ENCODE measurements at regions not wholly inside any gene's neighbourhood (a gene's known extent, or its start where the extent isn't known, plus 50 kb on each side); places are given as distances from the start of the nearest gene placed in this dataset.

GRCh38 chr12:114284041-114284440 lies 121.9 kb downstream of the TBX5 start:
- H3K27me3 ChIP-seq (ENCODE audit: insufficient read depth, low read length): peaks cover 55% of the 10 kb centered on the region
- TF ChIP-seq, protein P1, sequence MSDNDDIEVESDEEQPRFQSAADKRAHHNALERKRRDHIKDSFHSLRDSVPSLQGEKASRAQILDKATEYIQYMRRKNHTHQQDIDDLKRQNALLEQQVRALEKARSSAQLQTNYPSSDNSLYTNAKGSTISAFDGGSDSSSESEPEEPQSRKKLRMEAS (IDR thresholded peaks at IDR 0.05): no peak
- TF ChIP-seq TCF7L2 (IDR thresholded peaks at IDR 0.05; ENCODE audit: borderline replicate concordance, extremely low read depth, insufficient read depth, insufficient read length) (no peak), POLR2A (IDR thresholded peaks at IDR 0.05; ENCODE audit: borderline replicate concordance, extremely low read depth, insufficient read depth, insufficient read length) (no peak), CTCF (IDR thresholded peaks at IDR 0.05 in 2 of 3, conservative IDR thresholded peaks at IDR 0.05 in 1 of 3; ENCODE audit: borderline replicate concordance in 1 of 3, insufficient read depth in 1 of 3, low read depth in 2 of 3, low read length in 2 of 3) (no peak)
- H3K79me2 ChIP-seq (ENCODE audit: insufficient read depth, low read length): no peaks in the 10 kb centered on the region
- BruUV-seq (replicated peaks): no TSS peak
- no peak for DNase-seq (ENCODE audit: low read depth, low spot score)
- intact Hi-C loops (cut with micrococcal nuclease): no loop called here
- H3K4me3 ChIP-seq (replicated peaks in 1 of 2; ENCODE audit: low read depth in 1 of 2, low read length in 2 of 2): no peak overlapping the region
- ATAC-seq: no peak
- no peaks in the 10 kb centered on the region for H3K4me1 ChIP-seq (ENCODE audit: control insufficient read depth in 1 of 2, insufficient read depth in 2 of 2, low read length in 2 of 2)
- ChIA-PET POLR2A (no interaction called here), CTCF (no interaction called here), RAD21 (ENCODE audit: low non-redundant PET in 1 of 2, low total read pairs in 2 of 2, uncharacterized antibody in 2 of 2, unreplicated experiment in 2 of 2) (no interaction called here)
- no peak overlapping the region for H3K4me2 ChIP-seq (ENCODE audit: low read length)
- no peaks in the 10 kb centered on the region for H3K36me3 ChIP-seq (ENCODE audit: control insufficient read depth in 1 of 2, insufficient read depth in 2 of 2, low read length in 2 of 2)
- H3K9me3 ChIP-seq (ENCODE audit: control insufficient read depth in 1 of 2, insufficient read depth in 1 of 2, low read depth in 1 of 2, low read length in 2 of 2): no peaks in the 10 kb centered on the region
- H2AFZ ChIP-seq (ENCODE audit: low read depth, low read length, poor library complexity, severe bottlenecking): no peak overlapping the region
- H3K9me2 ChIP-seq (ENCODE audit: insufficient read depth): no peaks in the 10 kb centered on the region
- no peak overlapping the region for H3K9ac ChIP-seq (ENCODE audit: low read length)
- H3K27ac ChIP-seq (ENCODE audit: low read depth, low read length): no peak overlapping the region
- H4K20me1 ChIP-seq (ENCODE audit: insufficient read depth): no peaks in the 10 kb centered on the region

- intact Hi-C loops (cut with micrococcal nuclease): no loop called here
- Histone ChIP-seq H3K4me3 (replicated peaks in 1 of 2; ENCODE audit: low read depth in 1 of 2, low read length in 2 of 2) (no peak overlapping the region), H3K4me1 (ENCODE audit: control insufficient read depth in 1 of 2, insufficient read depth in 2 of 2, low read length in 2 of 2) (no peaks in the 10 kb centered on the region), H3K4me2 (ENCODE audit: low read length) (no peak overlapping the region), H3K27ac (ENCODE audit: low read depth, low read length) (no peak overlapping the region), H4K20me1 (ENCODE audit: insufficient read depth) (no peaks in the 10 kb centered on the region), H2AFZ (ENCODE audit: low read depth, low read length, poor library complexity, severe bottlenecking) (no peak overlapping the region), H3K79me2 (ENCODE audit: insufficient read depth, low read length) (no peaks in the 10 kb centered on the region), H3K9ac (ENCODE audit: low read length) (no peak overlapping the region), H3K9me3 (ENCODE audit: control insufficient read depth in 1 of 2, insufficient read depth in 1 of 2, low read depth in 1 of 2, low read length in 2 of 2) (no peaks in the 10 kb centered on the region), H3K9me2 (ENCODE audit: insufficient read depth) (no peaks in the 10 kb centered on the region), H3K27me3 (ENCODE audit: insufficient read depth, low read length) (peaks cover 53% of the 10 kb centered on the region), H3K36me3 (ENCODE audit: control insufficient read depth in 1 of 2, insufficient read depth in 2 of 2, low read length in 2 of 2) (no peaks in the 10 kb centered on the region)
- RAD21 ChIA-PET (ENCODE audit: low non-redundant PET in 1 of 2, low total read pairs in 2 of 2, uncharacterized antibody in 2 of 2, unreplicated experiment in 2 of 2): no interaction called here
- no TSS peak for BruUV-seq (replicated peaks)
- CTCF ChIA-PET: no interaction called here
- ATAC-seq (no peak), DNase-seq (ENCODE audit: low read depth, low spot score) (no peak)
- POLR2A ChIA-PET: interaction anchor here (0.7 kb wide), 1 partner anchor 13 kb away, joined by 3 read pairs; no protein-coding TSS in a partner anchor
- no peak for TF ChIP-seq JUND (IDR thresholded peaks at IDR 0.05)
- TF ChIP-seq, protein P2, sequence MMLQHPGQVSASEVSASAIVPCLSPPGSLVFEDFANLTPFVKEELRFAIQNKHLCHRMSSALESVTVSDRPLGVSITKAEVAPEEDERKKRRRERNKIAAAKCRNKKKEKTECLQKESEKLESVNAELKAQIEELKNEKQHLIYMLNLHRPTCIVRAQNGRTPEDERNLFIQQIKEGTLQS (IDR thresholded peaks at IDR 0.05): no peak
- TF ChIP-seq POLR2A (IDR thresholded peaks at IDR 0.05; ENCODE audit: borderline replicate concordance, extremely low read depth, insufficient read depth, insufficient read length): no peak
- TF ChIP-seq YY1 (IDR thresholded peaks at IDR 0.05; ENCODE audit: extremely low read depth, insufficient replicate concordance, low read depth, low read length): no peak
- TF ChIP-seq TCF7L2 (IDR thresholded peaks at IDR 0.05; ENCODE audit: borderline replicate concordance, extremely low read depth, insufficient read depth, insufficient read length): no peak
- no peak for TF ChIP-seq ZFX (IDR thresholded peaks at IDR 0.05)
- no peak for TF ChIP-seq EZH2 (IDR thresholded peaks at IDR 0.05)
- TF ChIP-seq SP1 (IDR thresholded peaks at IDR 0.05; ENCODE audit: low read depth): no peak
- TF ChIP-seq CTCF (IDR thresholded peaks at IDR 0.05 in 2 of 3, conservative IDR thresholded peaks at IDR 0.05 in 1 of 3; ENCODE audit: borderline replicate concordance in 1 of 3, insufficient read depth in 1 of 3, low read depth in 2 of 3, low read length in 2 of 3): no peak
- no peak for TF ChIP-seq POLR2AphosphoS5 (IDR thresholded peaks at IDR 0.05; ENCODE audit: low read depth, low read length)
- no peak for TF ChIP-seq FOSL1 (IDR thresholded peaks at IDR 0.05; ENCODE audit: low read depth)
- TF ChIP-seq EZH2phosphoT487 (IDR thresholded peaks at IDR 0.05; ENCODE audit: borderline replicate concordance): no peak
These were observed 129.8 kb downstream of the TBX5 start for GRCh38 chr12:114275932-114276785.
